H7 (cell line): ENCODE measurements at regions not wholly inside any gene's neighbourhood (a gene's known extent, or its start where the extent isn't known, plus 50 kb on each side); places are given as distances from the start of the nearest gene placed in this dataset.

Experiments used
- DNase-seq: peaks from one replicate; pipeline ENCODE4 v3.0.0; 2012
- H3K27me3 ChIP-seq: 2 replicates; pipeline ENCODE4 v1.6.0; 2011; ENCODE audit warnings: mild to moderate bottlenecking, low read length; ENCODE audit not compliant: control insufficient read depth, insufficient read depth
- H3K36me3 ChIP-seq: replicated peaks from 2 replicates; pipeline ENCODE4 v1.5.1; 2011; ENCODE audit warnings: low read length; ENCODE audit not compliant: control insufficient read depth, insufficient read depth
- H3K4me3 ChIP-seq: 2 replicates; pipeline ENCODE4 v1.5.1; 2011; ENCODE audit warnings: low read depth, mild to moderate bottlenecking, control low read depth, low read length, moderate library complexity; ENCODE audit not compliant: insufficient read depth

DNA sequence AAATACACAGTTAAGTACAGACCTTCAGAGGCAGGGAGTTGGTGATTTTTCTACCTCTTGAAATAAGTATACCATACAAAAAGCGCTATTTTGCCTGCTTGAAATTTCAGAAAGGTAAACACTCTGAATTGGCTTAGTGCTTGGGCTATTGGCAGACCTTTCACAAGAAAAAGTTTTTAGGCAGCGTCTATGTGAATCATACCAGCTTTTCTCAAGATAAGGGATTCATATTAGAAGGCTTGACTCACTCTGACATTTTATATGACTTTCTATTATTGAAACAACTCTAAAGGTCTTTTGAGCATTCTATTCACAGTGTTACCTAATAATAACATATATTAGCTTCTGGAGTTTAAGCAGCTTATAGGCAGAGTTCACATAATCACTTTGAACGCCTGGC lies 286.4 kb upstream of the FAT1 start:
- DNase-seq = no peak
- Histone ChIP-seq H3K36me3 (no peaks in the 10 kb centered on the region), H3K4me3 (no peak overlapping the region), H3K27me3 (no peaks in the 10 kb centered on the region; the same call in 1 of the 2 replicates)

DNA sequence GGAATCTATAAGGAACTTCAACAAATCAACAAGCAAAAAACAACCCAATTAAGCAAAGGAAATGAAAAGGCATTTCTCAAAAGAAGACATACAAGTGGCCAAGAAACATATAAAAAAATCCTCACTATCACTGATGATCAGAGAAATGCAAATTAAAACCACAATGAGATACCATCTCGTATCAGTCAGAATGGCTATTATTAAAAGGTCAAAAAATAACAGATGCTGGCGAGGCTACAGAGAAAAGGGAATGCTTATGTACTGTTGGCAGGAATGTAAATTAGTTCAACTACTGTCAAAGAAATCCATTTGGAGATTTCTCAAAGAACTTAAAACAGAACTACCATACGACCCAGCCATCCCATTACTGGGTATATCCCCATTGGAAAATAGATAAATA lies 292.4 kb upstream of the FAT1 start:
- H3K4me3 ChIP-seq = no peak overlapping the region
- DNase-seq = no peak
- peaks cover 8% of the 10 kb centered on the region; the same call in 1 of the 2 replicates for H3K27me3 ChIP-seq
- H3K36me3 ChIP-seq = no peaks in the 10 kb centered on the region

DNA sequence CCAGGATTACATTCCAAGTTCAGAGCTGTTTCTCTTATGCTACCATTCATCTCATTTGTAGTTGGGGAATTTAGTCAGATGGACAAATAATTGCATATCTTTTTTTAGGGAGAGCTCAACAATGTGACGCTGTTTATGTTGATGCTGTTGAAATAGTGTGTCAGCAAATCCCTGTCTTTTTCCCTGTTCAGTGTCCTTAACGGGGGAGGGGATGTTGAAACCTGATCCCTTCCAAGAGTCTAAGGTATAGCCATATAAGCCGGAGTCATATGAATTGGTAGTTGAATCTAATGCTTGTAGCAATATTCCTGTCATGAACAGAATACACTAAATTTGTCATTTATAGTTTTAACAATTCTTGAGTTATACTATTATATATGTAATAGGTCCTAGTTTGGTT lies 293.5 kb upstream of the FAT1 start:
- H3K27me3 ChIP-seq = peaks cover 8% of the 10 kb centered on the region; the same call in 1 of the 2 replicates
- DNase-seq = no peak
- H3K36me3 ChIP-seq = no peaks in the 10 kb centered on the region
- H3K4me3 ChIP-seq = no peak overlapping the region

- peak; percentile 26 for DNase-seq
- H3K27me3 ChIP-seq = peaks cover 10% of the 10 kb centered on the region; the same call in 1 of the 2 replicates
- H3K36me3 ChIP-seq = no peaks in the 10 kb centered on the region
- no peak overlapping the region for H3K4me3 ChIP-seq
Observed at GRCh38 chr4:187019896-187020295, 296.2 kb upstream of the FAT1 start.

DNA sequence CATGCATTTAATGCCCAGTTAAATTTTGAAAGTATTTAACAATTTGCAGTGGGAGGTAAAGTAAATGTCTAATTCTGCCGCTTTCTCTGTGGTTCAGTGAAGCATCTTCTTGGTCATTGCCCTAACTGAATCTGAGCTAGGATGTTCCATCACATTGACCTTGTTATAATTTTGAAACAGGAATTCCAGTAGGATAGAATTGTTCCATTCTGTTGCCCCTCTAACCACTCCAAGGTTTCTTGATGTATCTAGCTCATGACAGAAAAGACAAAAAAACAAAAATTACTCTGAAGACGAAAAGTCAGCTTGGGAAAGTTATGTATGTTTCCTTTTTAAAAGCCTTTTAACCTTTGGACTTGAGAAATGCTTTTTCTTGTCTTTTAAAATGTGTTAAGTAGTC lies 297.0 kb upstream of the FAT1 start:
- Histone ChIP-seq H3K4me3 (no peak overlapping the region), H3K36me3 (no peaks in the 10 kb centered on the region), H3K27me3 (peaks cover 10% of the 10 kb centered on the region; the same call in 1 of the 2 replicates)
- no peak for DNase-seq

- DNase-seq = no peak
- Histone ChIP-seq H3K4me3 (no peak overlapping the region), H3K27me3 (peaks cover 10% of the 10 kb centered on the region; the same call in 1 of the 2 replicates), H3K36me3 (no peaks in the 10 kb centered on the region)
Observed at GRCh38 chr4:187021436-187022205, 298.0 kb upstream of the FAT1 start.

DNA sequence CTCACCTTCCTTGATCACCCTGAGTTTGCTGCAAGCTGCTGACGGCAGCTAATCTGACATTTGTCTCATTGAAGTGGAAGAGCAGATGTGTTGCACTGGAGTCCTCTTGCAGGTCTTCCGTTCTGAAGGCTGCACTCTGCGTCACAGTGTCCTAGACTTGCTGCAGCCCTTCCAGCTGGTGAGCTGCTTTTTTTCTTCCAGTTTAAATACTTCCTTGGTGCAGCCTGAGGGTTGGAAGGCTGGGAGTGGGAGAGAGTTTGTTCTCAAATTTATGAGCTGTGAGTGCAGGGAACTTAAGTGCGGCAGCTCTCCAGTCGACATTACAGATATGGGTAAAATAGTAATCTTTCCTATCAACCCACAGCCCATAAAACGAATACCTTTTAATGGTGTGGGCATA lies 303.6 kb upstream of the FAT1 start:
- H3K4me3 ChIP-seq = no peak overlapping the region
- DNase-seq = no peak
- no peaks in the 10 kb centered on the region for H3K36me3 ChIP-seq
- peaks cover 2% of the 10 kb centered on the region; the same call in 1 of the 2 replicates for H3K27me3 ChIP-seq

DNA sequence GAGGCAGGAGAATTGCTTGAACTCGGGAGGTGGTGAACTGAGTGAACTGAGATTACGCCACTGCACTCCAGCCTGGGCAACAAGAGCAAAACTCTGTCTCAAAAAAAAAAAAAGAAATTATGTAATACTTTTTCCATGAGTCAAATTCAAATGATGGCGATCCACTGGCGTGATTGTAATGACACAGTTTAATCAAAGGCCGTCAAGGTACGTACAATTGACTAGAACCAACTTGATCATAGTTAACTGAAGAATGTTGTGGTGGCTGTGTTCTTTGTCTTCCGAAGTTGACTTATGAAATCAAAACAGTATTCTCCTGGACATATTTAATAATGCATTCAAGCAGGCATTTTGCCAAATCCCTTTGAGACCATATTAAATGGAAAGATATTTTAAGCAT lies 318.6 kb upstream of the FAT1 start:
- H3K27me3 ChIP-seq = no peaks in the 10 kb centered on the region
- H3K36me3 ChIP-seq = no peaks in the 10 kb centered on the region

DNA sequence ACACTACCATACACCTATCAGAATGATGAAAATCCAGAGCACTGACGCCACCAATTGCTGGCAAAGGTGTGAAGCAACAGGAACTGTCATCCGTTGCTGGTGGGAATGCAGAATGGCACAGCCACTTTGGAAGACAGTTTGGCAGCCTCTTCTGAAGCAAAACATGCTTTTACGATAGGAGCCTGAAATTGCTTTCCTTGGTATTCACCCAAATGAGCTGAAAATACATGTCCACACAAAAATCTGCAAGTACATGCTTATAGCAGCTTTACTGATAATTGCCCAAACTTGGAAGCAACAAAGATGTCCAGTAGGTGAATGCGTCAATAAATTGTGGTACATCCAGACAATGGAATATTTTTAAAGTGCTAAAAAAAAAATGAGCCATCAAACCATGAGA lies 322.8 kb upstream of the FAT1 start:
- DNase-seq = no peak
- no peaks in the 10 kb centered on the region for H3K36me3 ChIP-seq
- H3K4me3 ChIP-seq = no peak overlapping the region
- H3K27me3 ChIP-seq = no peaks in the 10 kb centered on the region

More for the DNA sequence above, 318.6 kb upstream of the FAT1 start:
- no peak for DNase-seq
- no peak overlapping the region for H3K4me3 ChIP-seq

GRCh38 chr4:187059021-187059420 lies 335.4 kb upstream of the FAT1 start:
- no peak for DNase-seq
- Histone ChIP-seq H3K27me3 (no peaks in the 10 kb centered on the region), H3K4me3 (no peak overlapping the region), H3K36me3 (no peaks in the 10 kb centered on the region)

DNA sequence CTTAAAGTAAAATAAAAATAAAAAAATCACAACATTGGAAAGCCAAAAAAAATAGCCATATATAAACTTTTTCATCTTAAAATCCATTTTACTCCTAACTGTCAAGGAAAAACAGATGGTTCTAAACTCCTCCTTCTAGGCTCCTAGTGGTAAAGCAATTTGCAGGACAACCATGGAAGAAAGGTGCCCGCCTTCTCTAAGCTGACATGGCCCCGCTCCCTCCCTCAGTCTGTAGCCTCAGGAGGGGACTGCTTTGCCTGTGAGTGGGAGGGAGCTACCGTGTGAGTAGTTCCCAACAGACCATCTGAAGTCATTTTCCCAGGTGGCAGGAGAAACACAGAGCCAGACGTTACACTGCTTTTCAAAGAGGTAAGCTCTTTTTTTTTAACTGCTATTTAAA lies 336.2 kb upstream of the FAT1 start:
- no peaks in the 10 kb centered on the region for H3K27me3 ChIP-seq
- DNase-seq = peak; percentile 49
- no peak overlapping the region for H3K4me3 ChIP-seq
- H3K36me3 ChIP-seq = no peaks in the 10 kb centered on the region

DNA sequence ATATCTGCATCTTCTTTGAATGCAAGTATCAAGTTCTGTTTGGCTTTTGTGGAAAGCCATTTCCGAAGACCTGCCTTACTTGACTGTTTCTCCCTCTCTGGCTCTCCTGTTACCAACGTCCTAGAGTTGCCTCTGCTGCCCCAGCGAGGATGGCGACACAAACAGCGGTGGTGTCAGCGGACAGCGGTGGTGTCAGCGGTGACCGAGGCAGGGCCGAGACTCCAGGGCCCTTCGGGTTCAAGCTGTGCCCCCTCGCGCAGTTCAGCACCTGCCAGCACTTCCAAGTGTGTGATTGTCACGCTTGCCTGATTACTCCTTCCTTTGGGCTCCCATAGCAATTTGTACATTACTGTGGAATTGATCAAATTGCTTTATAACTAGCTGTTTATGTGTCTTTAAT lies 336.9 kb upstream of the FAT1 start:
- no peaks in the 10 kb centered on the region for H3K27me3 ChIP-seq
- no peaks in the 10 kb centered on the region for H3K36me3 ChIP-seq
- H3K4me3 ChIP-seq = no peak overlapping the region
- no peak for DNase-seq

DNA sequence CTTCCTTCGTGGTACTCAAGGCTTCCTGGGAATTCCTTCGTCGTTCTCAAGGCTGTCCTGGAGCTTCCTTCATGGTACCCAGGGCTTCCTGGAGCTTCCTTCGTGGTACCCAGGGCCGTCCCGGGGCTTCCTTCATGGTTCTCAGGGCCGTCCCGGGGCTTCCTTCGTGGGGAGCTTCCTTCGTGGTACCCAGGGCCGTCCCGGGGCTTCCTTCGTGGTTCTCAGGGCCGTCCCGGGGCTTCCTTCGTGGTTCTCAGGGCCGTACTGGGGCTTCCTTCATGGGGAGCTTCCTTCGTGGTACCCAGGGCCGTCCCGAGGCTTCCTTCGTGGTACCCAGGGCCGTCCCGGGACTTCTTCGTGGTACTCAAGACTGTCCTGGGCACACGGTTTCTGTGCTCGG lies 339.6 kb upstream of the FAT1 start:
- Histone ChIP-seq H3K36me3 (no peaks in the 10 kb centered on the region), H3K27me3 (no peaks in the 10 kb centered on the region), H3K4me3 (no peak overlapping the region)
- DNase-seq = no peak

- DNase-seq = no peak
- H3K4me3 ChIP-seq = no peak overlapping the region
- H3K27me3 ChIP-seq = no peaks in the 10 kb centered on the region
Observed at GRCh38 chr4:187064033-187064432, 340.4 kb upstream of the FAT1 start.

GRCh38 chr4:187065396-187065795 lies 341.7 kb upstream of the FAT1 start:
- 0 out of 2 replicates have a peak, but pooled peaks cover 1% of the 10 kb centered on the region for H3K27me3 ChIP-seq
- no peaks in the 10 kb centered on the region for H3K36me3 ChIP-seq
- no peak overlapping the region for H3K4me3 ChIP-seq
- DNase-seq = no peak

More at GRCh38 chr4:187064033-187064432, 340.4 kb upstream of the FAT1 start:
- no peaks in the 10 kb centered on the region for H3K36me3 ChIP-seq
